Posterior vena cava (tissue), 2 donors: ENCODE measurements at regions not wholly inside any gene's neighbourhood (a gene's known extent, or its start where the extent isn't known, plus 50 kb on each side); places are given as distances from the start of the nearest gene placed in this dataset.

Source experiments
- DNase-seq: peaks from one replicate; pipeline ENCODE4 v3.0.0-alpha.2; 2020; ENCODE audit warnings: low spot score
- intact Hi-C, 2 donors: fragments of 100-400 bp; cut with DNase I; formaldehyde crosslinking; loops; one replicate each; pipeline versions ENCODE4 v1.14.1 to v1.14.2; 2022 to 2023
- donor health status: DM: yes; HTN: yes; CAD: no.
- donor health status: DM: yes; HTN: yes; CAD: no.

DNA sequence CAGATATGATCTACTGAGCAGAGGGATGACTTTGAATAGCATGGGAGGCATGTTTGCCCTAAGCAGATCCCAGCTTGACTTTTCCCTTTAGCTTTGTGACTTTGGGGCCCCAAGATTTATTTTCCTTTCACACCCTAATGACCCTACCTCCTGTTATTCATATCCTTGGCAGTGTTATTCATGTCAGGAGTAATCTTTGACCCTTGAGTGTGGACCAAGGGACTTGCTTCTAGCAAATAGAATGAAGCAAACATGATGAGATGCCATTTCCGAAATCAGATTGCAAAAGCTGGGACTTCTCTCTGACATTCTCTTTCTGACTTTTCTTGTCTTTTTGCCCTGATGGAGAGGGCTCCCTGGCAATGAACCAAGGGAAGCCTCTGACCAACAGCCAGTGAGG lies 415.4 kb upstream of the PROK2 start:
- intact Hi-C loops = no loop called here
- no peak for DNase-seq

DNA sequence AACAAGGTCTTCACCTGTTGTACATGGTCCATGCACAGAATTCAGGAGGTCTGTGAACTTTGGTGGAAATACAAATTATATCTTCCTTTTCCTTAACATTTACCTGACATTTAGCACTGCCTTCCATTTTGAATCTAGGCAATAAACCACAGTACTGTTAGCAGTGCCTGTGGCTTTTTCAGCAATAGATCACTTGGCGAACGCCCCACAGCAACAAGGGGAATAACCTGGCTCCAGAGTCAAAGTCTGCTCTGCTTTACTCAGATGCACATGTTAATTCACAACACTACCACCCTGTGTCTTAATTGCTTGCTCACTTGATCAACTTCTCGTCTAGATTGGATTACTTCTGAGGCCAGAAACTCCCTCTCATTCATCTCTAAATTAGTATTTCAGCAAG lies 414.6 kb upstream of the PROK2 start:
- intact Hi-C loops = no loop called here
- DNase-seq = no peak

DNA sequence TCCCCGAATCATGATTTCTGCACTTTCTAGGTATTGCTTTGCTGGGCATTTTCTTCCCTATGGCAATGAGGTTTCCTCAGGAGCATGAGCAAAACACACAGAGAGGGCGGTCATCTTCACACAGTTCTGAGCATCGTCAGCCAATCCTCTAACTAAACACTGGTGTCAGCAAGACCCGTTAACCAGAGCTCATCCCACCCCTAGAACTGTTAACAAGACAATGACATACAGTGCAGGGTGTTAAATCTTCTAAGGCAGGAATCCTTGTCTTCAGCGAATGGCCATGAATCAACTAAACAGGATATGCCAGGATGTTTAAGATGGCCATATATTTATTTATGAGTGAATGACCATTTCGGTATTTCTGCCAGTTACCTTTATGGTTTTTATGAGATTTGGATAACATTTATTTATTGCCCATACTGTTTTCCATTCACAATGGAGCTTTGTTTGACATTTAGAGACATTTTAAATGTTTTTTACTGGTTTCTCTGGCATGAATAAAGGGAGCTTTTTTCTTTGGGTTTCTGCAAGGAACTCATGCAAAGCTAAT lies 411.5 kb upstream of the PROK2 start:
- intact Hi-C loops = no loop called here
- no peak for DNase-seq

DNA sequence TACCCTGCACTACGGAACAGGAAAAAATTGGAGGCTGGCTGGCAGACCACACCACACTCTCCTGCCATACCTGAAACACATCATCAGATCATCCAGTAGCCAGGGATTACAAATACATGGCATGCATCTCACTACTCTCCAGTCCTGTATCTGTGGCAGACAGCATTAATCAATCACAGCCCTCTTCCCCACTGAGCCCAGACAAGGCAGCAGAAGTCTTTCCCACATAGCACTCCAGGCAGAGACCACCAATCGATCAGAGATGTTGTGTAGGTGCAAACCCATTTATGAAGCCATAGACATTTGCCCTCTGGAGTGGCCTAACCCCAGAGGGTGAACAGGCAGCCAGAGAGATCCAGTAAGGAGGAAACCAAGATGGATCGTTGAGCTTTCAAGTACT lies 410.9 kb upstream of the PROK2 start:
- DNase-seq = no peak
- intact Hi-C loops = no loop called here

DNA sequence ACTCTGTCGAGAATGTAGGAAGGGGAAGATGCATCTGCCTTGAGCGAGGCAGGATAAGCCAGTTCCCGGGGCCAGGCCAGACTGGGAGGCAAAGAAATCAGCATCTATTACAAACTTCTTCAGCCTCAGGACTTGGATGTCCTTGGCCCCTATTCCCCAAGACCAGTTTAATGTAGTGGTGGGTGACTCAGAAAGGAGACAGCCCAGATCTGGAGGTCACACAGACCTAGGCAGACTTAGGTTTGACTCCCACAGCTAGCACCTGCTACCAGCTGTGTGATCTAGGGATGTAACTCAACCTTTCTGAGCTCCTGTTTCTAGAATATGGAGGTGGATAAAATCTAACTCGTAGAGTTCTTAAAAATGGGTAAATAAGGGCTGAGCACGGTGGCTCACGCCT lies 409.5 kb upstream of the PROK2 start:
- no peak for DNase-seq
- intact Hi-C loops = no loop called here

DNA sequence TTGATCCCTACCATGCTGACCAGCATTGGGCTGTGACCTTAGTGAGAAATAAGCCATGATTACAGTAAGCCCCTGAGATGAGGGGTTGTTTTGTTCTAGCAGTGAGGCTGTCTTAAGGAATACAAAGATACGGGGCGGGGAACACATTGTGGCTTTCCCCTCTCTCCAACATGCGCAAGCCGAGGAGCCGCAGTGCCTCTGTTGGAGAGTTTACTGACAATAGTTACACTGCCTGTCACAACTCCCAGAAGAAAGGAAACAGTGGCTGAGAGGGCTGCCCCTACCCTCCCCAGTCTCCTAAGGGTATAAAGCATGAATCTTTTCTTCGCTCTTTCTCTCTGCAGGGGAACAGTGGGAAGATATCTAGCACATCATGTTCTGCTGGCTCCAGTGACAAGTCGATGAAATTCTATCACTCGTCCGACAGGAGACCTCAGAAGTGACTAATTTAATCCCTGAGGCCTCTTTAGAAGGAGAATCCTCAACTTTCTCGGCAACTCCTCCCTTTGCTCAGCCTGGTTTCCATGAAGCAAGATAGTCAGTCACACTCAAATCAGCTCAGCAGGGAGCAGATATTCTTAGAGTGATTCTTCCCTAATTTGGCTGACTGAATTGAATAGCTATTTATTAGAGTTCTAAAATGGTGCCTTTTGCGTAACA lies 409.0 kb upstream of the PROK2 start:
- intact Hi-C loops = no loop called here
- DNase-seq = no peak

DNA sequence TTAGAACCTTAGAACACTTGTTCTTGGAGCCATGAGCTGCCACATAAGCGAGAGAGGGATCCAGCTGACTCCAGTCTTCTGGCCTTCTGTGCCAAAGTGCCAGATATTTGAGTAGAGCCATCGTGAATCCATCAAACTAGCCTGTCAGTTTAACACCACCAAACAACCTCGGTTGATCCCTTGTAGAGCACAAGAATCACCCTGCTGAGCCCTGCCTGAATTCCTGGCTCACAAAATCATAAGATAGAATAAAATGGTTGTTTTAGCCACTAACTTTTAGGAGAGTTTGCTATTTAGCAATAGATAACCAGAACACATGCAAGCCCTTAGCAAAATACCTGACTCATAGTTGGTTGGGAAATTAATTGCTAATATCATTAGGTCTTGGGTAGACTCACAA lies 407.6 kb upstream of the PROK2 start:
- intact Hi-C loops = no loop called here
- no peak for DNase-seq

DNA sequence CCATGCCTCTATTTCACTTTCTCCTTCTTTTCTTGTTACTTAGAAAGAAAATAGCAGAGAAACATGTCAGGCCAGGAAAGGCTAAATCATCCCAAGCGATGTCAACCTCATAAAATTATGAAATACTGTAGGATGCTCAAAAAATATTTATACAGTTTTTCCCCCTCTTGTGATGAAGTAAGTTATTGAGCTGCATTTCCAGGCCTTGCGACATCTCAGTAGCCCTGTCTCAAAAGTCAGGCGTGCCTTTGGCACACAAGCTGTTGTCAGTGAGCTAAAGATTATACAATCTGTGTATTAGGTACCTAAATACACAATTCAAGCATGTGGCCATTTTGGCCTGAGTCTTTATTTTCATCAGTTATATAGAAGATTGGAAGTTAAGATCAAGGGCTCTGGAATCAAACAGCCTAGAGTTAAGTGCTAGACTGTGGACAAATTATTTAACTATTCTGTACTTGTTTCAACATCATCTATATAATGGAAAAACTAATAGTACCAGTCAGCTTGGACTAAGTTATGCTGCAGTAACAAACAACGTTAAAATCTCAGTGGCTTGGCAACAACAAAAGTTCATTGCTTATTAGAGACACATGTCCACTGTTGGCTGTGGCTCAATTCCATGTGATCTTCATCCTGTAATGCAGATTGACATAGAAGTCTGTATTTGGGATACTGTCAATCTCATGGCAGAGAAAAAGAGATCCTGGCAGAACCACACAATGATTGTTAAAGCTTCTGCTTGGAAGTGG lies 406.4 kb upstream of the PROK2 start:
- intact Hi-C loops = no loop called here

DNA sequence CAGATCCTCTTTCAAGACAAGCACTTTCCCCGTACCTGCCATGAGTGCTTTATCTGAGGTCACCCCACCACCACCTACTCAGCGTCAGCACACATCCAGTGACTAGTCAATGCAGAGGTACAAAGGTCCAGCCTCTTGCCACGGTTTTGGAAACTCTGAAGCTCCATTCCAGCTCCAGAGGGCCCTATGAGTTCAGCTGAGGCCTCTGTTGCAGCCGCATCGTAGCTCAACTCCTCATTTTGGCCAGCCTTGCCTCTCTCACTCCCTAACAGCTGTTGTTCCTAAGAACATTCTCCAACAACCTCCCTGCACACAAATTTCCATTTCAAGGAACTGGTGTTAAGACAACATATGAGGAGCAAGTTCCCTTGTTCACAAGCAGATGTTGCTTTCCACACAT lies 405.1 kb upstream of the PROK2 start:
- intact Hi-C loops = no loop called here
- DNase-seq = no peak

More for the DNA sequence above, 406.4 kb upstream of the PROK2 start:
- no peak for DNase-seq

DNA sequence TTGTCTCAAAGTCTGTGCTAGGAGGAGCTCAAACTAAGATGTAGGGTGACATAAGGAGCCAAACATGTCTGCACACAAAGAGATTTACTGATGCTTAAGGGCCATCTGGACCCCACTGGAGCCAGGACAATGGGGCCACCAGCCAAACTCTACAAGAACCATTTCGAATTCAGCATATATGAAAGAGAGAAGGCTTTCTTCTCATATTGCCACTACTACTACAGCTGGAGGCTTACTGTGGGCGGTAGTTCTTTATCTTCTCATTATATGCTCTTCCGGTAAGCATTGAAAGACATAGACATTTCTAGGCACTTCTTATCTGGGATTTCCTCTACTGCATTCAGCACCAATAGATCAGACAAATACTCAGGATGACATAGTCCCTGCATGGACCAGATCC lies 404.4 kb upstream of the PROK2 start:
- no peak for DNase-seq
- intact Hi-C loops = no loop called here

DNA sequence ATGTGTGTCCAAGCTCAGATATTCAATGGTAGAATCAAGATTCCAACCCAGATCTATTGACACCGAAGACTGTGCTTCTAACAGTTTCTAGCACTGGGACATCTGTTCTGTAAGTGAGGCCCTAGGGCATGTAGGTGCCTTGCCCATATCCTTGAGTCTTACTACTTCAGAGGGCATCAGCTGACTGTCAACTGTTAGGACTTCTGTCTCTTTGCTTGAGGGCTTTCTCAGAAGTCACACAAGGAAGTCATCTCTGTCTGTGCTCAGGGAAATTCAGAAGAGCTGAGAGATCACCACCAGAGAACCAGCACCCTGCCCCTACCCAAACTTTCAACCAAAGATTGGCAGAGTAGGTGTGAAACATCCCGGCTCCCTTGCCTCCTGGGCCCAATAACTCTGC lies 403.6 kb upstream of the PROK2 start:
- intact Hi-C loops = no loop called here
- DNase-seq = no peak

DNA sequence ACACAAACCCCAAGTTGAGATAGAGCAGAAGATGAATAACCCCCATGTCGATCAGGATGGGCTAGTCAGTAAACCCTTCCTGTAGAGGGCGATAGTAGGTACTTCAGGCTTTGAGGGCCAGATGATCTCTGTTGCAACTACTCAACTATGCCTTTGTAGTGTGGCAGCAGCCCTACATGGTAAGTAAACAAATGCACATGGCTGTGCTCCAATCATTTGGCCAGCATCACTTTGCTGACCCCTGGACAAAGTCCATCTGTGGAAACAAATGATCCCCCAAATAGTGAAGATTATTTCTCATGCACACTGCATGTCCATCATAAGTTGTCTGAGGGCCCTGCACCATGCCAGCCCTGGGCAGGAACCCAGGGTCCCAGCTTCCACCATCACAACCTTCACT lies 402.2 kb upstream of the PROK2 start:
- intact Hi-C loops = no loop called here
- no peak for DNase-seq

DNA sequence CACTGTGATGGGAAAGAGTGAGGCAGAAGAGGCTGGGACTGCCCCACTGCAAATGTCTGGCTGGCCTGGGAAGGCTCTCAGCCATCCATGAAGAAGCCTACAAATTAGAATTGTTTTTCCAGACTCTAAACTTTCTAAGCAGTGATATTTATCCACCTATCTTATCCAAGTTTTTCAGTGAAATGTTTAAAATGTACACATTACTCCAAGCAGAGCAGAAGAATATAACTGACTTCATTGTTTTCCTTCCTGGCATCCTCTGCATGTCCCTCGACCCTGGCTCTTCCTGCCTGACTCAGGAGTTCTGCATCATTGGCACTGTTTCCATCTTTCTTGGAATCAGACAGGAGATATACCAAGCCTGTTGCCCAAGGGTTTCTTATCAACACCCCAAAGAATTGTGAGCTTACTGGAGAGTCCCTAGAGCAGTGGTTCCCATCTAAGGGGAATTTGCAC lies 401.5 kb upstream of the PROK2 start:
- DNase-seq = no peak
- intact Hi-C loops = no loop called here

DNA sequence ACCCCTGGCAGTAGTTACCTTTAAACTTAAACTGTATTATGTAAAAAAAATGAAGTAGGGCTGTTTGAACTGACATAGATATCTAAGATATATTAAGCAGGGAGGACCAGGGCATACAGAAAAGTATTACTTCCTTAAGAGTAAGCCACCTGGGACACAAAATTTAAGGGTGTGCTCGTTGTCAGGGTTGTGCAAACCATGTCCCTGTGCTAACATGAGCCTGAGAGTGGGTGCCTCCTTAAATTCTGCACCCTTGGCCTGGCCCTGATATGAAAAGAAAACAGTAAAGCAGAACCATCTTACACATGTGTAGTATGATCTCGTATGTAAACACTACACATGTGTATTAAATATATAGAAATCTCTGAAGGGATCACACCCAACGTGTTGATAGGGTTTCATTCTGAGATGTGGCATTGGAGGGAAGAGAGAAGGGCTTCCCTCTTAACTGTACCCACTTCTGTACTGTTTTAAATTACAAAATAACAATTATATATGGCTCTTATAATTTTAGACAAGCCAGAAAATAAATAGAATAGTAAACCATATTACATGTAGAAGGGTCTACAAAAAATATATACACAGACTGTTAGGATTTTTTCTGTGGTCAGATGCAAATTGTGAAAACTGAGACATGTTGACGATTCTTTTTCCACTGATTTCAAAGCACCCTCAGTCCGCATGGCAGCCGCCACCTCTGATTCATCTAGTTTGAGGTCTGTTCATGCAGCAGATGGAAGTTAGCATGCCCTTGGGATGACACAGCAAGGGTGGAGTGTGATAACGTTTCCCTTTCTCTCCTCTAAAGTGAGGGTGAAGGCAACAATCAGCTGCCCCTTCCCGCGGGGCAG lies 400.8 kb upstream of the PROK2 start:
- intact Hi-C loops = no loop called here
- peak; percentile 86 for DNase-seq

DNA sequence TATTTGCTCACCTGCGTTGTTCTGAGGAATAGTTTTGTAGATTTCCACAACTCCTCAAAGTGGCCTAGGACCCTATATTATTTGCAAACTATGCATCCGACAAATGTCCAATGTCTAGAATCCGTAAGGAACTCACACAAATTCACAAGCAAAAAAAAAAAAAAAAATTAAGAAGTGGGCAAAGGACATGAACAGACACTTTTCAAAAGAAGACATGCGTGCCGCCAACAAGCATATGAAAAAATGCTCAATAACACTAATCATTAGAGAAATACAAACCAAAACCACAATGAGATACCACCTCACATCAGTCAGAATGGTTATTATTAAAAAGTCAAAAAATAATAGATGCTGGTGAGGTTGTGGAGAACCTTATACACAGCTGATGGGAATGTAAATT lies 398.5 kb upstream of the PROK2 start:
- intact Hi-C loops = no loop called here
- no peak for DNase-seq

DNA sequence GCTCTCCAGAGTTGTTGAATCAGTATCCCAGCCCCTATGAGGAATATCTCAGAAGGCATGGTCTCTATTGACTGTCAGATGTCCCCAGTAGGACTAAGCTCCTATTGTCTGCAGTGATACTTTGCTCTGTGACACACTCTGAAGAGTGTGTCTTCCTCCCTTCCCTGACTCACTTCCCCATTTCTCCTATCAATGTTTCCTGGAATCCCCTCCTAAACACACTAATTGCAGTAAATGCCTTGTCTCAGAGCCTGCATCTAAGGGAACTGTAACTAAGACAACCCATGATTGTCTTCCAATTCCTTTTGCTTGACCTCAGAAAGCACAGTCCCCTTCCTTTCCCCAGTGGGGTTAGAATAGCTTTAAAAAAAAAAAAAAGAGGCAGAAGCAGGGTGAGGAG lies 397.3 kb upstream of the PROK2 start:
- intact Hi-C loops = no loop called here
- DNase-seq = no peak

DNA sequence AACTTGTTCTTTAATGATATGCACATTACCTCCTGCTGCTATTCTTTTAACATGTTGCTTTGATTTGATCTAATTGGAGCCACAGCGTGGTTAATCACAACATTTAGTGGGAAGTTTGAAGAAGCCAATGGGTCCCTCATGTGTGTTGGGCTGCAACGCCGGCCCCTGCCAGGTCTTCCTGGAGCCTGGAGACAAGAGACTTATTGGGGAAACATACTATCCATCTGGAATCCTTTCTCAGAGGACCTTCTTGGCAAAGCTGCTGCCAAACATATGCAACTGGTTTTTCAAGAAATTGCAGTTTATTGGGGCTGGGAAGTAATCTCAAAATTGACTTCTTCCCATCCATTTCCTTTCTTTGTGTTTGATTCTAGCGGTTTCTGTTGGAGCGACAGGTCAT lies 396.3 kb upstream of the PROK2 start:
- intact Hi-C loops = no loop called here

DNA sequence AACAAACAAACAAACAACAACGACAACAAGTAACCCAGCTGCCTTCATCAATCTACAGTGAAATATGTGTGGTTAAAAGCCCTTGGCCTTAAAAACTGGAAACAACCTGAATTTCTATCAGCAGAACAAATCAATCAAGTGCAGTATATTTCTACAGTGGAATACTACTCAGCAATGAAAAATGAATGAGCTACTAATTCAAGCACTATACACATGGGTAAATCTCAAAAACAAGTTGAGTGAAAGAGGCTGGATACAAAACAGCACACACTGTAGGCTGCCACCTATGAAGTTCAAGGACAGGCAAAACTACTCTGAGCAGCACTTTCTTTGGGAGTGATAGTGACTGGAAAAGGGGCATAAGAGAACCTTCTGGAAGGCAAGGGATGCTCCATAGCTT lies 395.5 kb upstream of the PROK2 start:
- no peak for DNase-seq

More for the DNA sequence above, 396.3 kb upstream of the PROK2 start:
- no peak for DNase-seq

DNA sequence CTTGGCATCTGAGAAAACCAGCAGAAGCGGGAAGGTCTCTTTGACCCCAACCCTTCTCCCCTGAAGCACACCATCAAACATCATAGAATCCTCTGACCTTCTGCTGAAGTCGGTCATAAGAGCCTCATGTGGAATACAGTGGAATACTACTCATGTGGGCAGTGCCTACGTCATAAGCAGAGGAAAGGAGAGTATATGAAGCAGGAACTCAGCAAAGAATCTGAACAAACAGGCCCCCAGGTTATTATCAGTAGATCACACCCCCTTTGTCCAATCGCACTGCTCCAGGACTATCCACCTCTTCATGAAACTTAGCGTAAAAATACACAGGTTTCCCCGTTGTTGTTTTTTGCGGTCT lies 394.1 kb upstream of the PROK2 start:
- intact Hi-C loops = no loop called here
- DNase-seq = no peak

More for the DNA sequence above, 395.5 kb upstream of the PROK2 start:
- intact Hi-C loops = no loop called here

DNA sequence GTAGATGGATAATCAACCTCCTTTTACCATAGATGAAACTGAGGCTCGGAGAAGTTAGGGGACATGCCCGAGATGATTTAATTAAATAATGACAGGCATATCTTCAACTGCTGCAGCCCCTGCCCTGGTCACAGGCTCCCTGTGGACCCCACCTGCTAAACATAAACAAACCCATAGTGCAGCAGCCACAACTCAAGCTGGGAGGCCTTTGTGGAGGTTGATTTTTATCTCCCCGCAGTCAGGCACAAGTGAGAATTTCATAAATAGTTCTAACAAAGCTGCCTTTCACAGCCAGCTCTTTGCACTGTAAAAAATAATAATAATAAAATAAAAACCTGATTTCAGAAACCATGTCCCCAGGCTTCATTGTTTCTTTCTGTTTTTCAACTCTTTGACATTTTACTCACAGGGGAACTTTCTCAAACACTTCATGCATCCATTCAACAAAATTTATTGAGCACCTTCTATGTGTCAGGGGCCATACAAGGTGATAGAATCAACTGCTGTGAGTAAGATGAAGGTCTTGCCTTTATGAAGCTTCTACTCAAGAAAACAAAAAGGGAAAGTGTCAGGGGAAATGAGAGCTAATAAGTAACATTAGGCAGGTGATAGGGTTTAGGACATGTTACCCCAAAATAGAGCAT lies 393.6 kb upstream of the PROK2 start:
- intact Hi-C loops = no loop called here
- no peak for DNase-seq
